Gastroesophageal sphincter (tissue), 4 donors: ENCODE measurements at regions not wholly inside any gene's neighbourhood (a gene's known extent, or its start where the extent isn't known, plus 50 kb on each side); places are given as distances from the start of the nearest gene placed in this dataset.

ENCODE experiments used
- ATAC-seq: fragments of 150-250 bp; one replicate; pipeline ENCODE4 v1.9.1; 2016; ENCODE audit warnings: mild to moderate bottlenecking, moderate library complexity
- H3K27ac ChIP-seq, 4 donors: fragments of 200-600 bp; sonication (generic) in 3 of 4; 1 replicate in 3 of 4; 2 replicates in 1 of 4; pipeline ENCODE4 v1.5.1; 2016 to 2019
- H3K27me3 ChIP-seq: fragments of 200-600 bp; sonication (generic); one replicate; pipeline ENCODE4 v1.5.1; 2019
- H3K36me3 ChIP-seq, 2 donors: fragments of 200-600 bp; sonication (generic); one replicate each; pipeline ENCODE4 v1.5.1; 2019; ENCODE audit warnings: control low read depth in 1 of 2
- H3K4me1 ChIP-seq, 3 donors: fragments of 200-600 bp; sonication (generic); 1 replicate in 2 of 3; 2 replicates in 1 of 3; pipeline ENCODE4 v1.5.1; 2016 to 2019; ENCODE audit warnings: control low read depth in 2 of 3
- H3K4me3 ChIP-seq, 2 donors: fragments of 200-600 bp; sonication (generic); one replicate each; pipeline ENCODE4 v1.5.1; 2019; ENCODE audit warnings: mild to moderate bottlenecking in 1 of 2, moderate library complexity in 1 of 2
- H3K9me3 ChIP-seq, 3 donors: fragments of 200-600 bp; sonication (generic); one replicate each; pipeline ENCODE4 v1.5.1; 2017 to 2019; ENCODE audit warnings: control low read depth in 2 of 3
- CTCF ChIP-seq, 4 experiments: fragments of 200-600 bp in 2 of 4; fragments of 450-650 bp in 2 of 4; sonication (generic) in 1 of 4; IDR thresholded peaks; one replicate each; pipeline ENCODE4 v1.5.1; 2017 to 2019; ENCODE audit warnings: antibody characterized with exemption in 4 of 4, mild to moderate bottlenecking in 2 of 4, moderate library complexity in 2 of 4
- EP300 ChIP-seq: sonication (generic); formaldehyde crosslinking; IDR thresholded peaks from one replicate; pipeline ENCODE4 v1.6.1; 2017; ENCODE audit warnings: antibody characterized with exemption, mild to moderate bottlenecking
- POLR2A ChIP-seq, 2 donors: fragments of 450-650 bp; IDR thresholded peaks; one replicate each; pipeline ENCODE4 v1.6.1; 2017; ENCODE audit warnings: antibody characterized with exemption in 2 of 2, mild to moderate bottlenecking in 2 of 2, moderate library complexity in 1 of 2
- POLR2AphosphoS5 ChIP-seq: sonication (generic); formaldehyde crosslinking; IDR thresholded peaks from one replicate; pipeline ENCODE4 v1.6.1; 2017; ENCODE audit warnings: antibody characterized with exemption
- WGBS, 2 donors: methylation state at CpG; one replicate each; pipeline ENCODE4 v1.1.5; 2018; ENCODE audit warnings: low coverage in 1 of 2; 5-methylcytosine and 5-hydroxymethylcytosine counted together

- Histone ChIP-seq H3K36me3 (no peaks in the 10 kb centered on the region), H3K27ac (no peak overlapping the region), H3K4me1 (no peaks in the 10 kb centered on the region), H3K27me3 (no peaks in the 10 kb centered on the region), H3K9me3 (no peaks in the 10 kb centered on the region), H3K4me3 (no peak overlapping the region)
- TF ChIP-seq POLR2A (IDR thresholded peaks at IDR 0.05) = no peak
- TF ChIP-seq CTCF (IDR thresholded peaks at IDR 0.05) = no peak
- no peak for TF ChIP-seq EP300
- TF ChIP-seq POLR2AphosphoS5 = no peak
- ATAC-seq = no peak
- WGBS, 2 donors = 68% methylated on average over 4 of the region's 6 CpGs; no CpG with 5 or more reads in 1 of the 2 donors
These were observed 383.4 kb upstream of the FGF13 start for GRCh38 chrX:139094671-139095592.

DNA sequence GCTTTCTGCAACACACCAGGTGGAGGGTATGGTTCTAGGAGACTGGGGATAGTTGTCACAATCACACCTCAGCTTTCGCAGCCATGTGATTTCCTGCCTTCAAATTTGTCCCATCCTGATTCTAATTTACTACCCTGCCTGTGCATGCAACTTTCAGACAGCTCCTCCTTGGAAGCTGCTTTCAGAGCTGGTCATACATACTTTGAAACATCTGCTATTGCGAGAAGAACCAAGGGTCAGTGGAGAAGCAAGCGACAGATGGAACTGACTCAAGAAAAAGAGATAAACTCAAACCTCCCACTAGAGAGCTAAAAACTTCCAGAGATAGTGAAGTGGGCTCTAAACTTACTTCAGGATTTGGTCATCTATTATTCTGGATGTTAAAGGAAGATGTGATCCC, 381.7 kb upstream of the FGF13 start:
- no peaks in the 10 kb centered on the region for H3K4me1 ChIP-seq
- no peak overlapping the region for H3K4me3 ChIP-seq
- no peak overlapping the region for H3K27ac ChIP-seq
- H3K27me3 ChIP-seq = no peaks in the 10 kb centered on the region
- TF ChIP-seq CTCF (IDR thresholded peaks at IDR 0.05) (no peak), POLR2A (IDR thresholded peaks at IDR 0.05) (no peak), EP300 (no peak), POLR2AphosphoS5 (no peak)
- no peak for ATAC-seq
- 100% methylated on average over 2 of the region's 3 CpGs; no CpG with 5 or more reads in 1 of the 2 donors for WGBS, 2 donors
- no peaks in the 10 kb centered on the region for H3K36me3 ChIP-seq
- H3K9me3 ChIP-seq = no peaks in the 10 kb centered on the region

DNA sequence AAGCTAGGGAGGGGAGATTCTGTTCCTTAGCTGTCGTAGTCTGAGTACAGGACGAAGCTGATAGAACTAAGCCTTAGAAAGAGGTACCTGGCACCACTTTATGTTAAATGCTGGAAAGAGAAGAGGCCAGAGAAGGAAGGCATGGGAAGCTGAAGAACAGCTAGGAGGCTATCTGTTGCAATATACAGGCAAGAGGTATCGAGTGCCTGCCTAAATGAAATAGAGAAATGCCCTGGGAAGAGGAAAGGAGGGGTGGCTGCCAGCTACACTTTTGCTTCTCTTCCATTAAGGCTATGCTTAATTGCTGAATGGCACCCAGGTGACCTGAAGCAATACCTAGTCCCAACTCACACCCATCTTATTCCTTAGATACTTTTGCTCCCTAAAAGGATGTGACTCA, 380.4 kb upstream of the FGF13 start:
- WGBS, 2 donors = 77 to 80% methylated on average over 1 to 3 of the region's 3 CpGs
- Histone ChIP-seq H3K9me3 (no peaks in the 10 kb centered on the region), H3K36me3 (no peaks in the 10 kb centered on the region), H3K4me3 (no peak overlapping the region), H3K27me3 (no peaks in the 10 kb centered on the region), H3K4me1 (no peaks in the 10 kb centered on the region), H3K27ac (no peak overlapping the region)
- ATAC-seq = no peak
- TF ChIP-seq EP300 (no peak), CTCF (IDR thresholded peaks at IDR 0.05) (no peak), POLR2A (IDR thresholded peaks at IDR 0.05) (no peak), POLR2AphosphoS5 (no peak)

DNA sequence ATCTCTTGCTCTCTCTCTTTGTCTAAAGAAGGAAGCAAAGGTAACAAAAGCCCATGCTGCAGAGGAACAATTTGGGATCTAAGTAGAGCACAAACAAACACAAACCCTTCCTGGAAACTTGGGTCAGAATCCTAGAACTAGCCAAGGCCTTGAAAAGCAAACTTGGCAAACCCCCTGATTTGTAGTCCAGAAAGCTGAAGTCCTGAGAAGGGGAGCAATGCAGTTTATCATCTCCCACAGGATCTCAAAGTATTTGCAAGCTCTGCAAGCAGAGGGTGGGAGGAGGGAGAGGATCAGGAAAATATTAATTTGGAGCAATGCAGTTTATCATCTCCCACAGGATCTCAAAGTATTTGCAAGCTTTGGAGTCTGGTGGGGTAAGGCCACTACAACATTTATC, 379.5 kb upstream of the FGF13 start:
- ATAC-seq = no peak
- H3K27ac ChIP-seq = no peak overlapping the region
- no peaks in the 10 kb centered on the region for H3K4me1 ChIP-seq
- no peaks in the 10 kb centered on the region for H3K36me3 ChIP-seq
- H3K27me3 ChIP-seq = no peaks in the 10 kb centered on the region
- no peak overlapping the region for H3K4me3 ChIP-seq
- TF ChIP-seq POLR2A (IDR thresholded peaks at IDR 0.05) (no peak), POLR2AphosphoS5 (no peak), EP300 (no peak)
- no peaks in the 10 kb centered on the region for H3K9me3 ChIP-seq

- ATAC-seq = no peak
These were observed 374.7 kb upstream of the FGF13 start for GRCh38 chrX:139086246-139086645.

More at GRCh38 chrX:139086246-139086645, 374.7 kb upstream of the FGF13 start:
- 46 to 56% methylated on average over 2 of the region's 2 CpGs for WGBS, 2 donors
- Histone ChIP-seq H3K9me3 (no peaks in the 10 kb centered on the region), H3K4me3 (no peak overlapping the region), H3K4me1 (no peaks in the 10 kb centered on the region), H3K27me3 (no peaks in the 10 kb centered on the region), H3K36me3 (no peaks in the 10 kb centered on the region), H3K27ac (no peak overlapping the region)
- TF ChIP-seq POLR2AphosphoS5 (no peak), POLR2A (IDR thresholded peaks at IDR 0.05) (no peak), EP300 (no peak), CTCF (IDR thresholded peaks at IDR 0.05) (no peak)
